GM19238 (cell line): ENCODE measurements at regions not wholly inside any gene's neighbourhood (a gene's known extent, or its start where the extent isn't known, plus 50 kb on each side); places are given as distances from the start of the nearest gene placed in this dataset.
"Not testable (repeated sequence)": the region's sequence is repeated elsewhere in the genome, so short reads cannot be mapped to it uniquely, and the experiment has no call there.

Experiments
- DNase-seq: peaks from one replicate; pipeline ENCODE4 v3.0.0; 2011; ENCODE audit warnings: low spot score; ENCODE audit not compliant: insufficient read length

GRCh38 chr4:84224522-84224921, 274.6 kb downstream of the NKX6-1 start:
- no peak for DNase-seq

DNA sequence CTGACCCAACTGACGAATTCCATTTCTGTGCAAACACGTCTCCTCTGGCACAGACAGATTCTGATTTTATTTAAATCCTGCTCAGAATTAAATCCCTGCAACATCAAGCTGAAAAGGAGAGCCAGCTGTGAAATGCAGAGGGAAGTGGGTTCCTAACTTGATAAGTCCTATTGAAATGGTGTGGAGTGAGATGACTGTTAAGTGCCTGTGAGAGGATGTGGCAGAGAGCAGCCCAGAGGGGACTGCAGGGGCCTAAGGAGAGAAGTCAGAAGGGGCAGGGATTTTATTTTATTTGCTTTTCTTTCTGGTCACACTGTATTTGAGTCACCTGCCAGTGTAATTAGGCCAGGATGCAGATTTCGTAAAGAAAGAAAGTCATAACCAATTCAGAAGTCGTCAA, 277.4 kb downstream of the NKX6-1 start:
- no peak for DNase-seq

DNA sequence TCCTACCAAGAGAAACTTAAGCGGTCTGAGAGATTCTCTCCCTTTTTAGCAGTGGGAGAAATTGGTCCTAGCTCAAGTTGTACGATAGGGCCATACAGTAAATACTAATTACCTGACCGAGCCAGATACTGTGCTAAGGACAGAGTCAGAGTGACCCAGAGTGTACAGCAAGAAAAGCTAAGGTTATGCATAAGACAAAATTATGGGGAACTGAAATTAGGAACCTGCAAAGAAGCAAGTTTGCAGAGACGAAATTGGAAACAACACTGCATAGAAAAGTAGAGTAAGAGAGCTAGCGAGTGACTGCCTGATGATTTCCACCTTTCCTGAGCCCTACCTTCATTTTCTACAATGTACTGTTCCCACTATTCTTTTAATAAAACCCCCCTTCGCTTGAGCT, 278.1 kb downstream of the NKX6-1 start:
- no peak for DNase-seq

DNA sequence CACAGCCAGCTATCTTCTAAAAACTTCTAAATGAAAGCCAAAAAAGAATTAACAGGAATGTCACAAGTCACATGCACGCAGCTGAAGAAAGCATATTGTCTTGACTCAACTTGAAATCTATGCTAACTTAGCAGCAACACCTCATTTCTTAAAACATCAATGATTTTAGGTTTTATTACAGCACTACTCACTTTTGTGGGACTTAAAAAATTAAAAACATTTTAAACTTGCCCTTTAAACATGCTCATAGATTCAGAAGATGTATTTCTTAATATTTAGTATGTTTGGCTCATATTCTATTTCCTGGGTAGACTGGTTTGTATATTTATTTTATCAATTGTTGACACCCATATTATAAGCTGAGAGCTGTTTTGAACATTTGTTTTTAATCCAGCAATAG, 279.4 kb downstream of the NKX6-1 start:
- no peak for DNase-seq

DNA sequence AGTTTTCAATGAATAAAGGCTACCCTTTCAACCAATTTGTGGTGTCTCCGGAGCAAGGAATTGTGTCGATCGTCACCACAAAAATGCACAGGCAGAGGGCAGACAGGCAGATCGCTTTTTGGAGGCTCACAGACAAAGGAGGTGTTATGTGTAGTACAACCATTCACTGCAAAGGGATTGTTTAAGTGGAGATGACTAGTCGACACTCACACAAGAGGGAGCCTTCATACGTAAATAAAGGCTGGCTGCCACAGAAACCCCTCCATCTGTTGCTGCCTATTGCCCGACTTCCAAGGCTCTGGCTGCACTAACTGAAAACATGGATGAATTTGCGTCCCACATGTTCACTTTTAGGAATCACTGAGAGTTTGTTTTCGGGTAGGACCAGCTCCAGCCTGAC, 281.1 kb downstream of the NKX6-1 start:
- DNase-seq: no peak

DNA sequence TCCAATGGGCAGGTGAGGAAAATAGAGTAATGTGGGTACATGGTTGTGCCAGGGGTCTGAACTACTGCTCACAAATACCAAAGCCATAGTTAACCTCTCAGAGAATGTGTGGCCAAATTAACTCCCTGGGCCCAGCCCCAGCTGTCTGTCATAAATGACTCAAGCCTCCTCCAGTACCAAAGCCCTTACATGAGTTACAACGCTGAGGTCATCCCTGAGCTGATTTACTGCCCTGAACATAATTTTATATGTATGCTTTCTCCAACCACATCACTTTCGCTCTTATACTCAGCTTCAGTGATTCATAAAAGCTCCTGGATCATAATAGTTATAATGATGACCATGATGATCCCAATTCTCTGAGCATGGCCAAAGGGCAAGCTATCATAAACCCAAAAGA, 283.9 kb downstream of the NKX6-1 start:
- DNase-seq: no peak

DNA sequence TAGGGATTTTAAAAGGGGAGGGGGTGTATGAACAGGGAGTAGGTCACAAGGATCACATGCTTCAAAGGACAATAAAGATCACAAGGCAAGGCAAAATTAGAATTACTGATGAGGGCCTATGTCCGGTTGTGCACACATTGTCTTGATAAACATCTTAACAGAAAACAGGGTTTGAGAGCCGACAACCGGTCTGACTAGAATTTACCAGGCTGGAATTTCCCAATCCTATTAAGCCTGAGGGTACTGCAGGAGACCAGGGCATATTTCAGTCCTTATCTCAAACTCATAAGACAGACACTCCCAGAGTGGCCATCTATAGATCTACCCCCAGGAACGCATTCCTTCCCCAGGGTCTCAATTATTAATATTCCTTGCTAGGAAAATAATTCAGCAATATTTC, 292.9 kb downstream of the NKX6-1 start:
- not testable (repeated sequence) for DNase-seq

GRCh38 chr4:84189144-84189543, 309.9 kb downstream of the NKX6-1 start:
- no peak for DNase-seq

- no peak for DNase-seq
These were observed 319.7 kb downstream of the NKX6-1 start for GRCh38 chr4:84179409-84179808.

GRCh38 chr4:84177831-84178542, 321.1 kb downstream of the NKX6-1 start:
- no peak for DNase-seq

DNA sequence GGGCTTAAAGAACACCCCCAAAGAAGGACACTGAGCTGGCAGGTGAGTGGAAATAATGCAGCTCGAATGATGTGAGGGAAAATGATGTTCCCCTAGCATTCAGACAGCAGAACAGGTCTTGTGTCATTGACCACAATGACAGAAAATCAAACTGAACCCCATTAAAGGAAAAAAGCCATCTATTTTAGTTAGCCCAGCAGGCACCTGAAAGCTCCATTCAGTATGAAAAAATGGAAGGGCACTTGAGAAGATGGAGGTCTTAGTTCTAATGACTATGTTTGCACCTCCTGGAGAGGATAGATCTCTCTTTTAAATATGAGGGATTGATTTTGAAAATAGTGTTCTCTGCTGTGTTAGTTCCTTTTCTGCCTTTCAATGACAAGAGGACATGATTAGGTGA, 323.1 kb downstream of the NKX6-1 start:
- DNase-seq: no peak

DNA sequence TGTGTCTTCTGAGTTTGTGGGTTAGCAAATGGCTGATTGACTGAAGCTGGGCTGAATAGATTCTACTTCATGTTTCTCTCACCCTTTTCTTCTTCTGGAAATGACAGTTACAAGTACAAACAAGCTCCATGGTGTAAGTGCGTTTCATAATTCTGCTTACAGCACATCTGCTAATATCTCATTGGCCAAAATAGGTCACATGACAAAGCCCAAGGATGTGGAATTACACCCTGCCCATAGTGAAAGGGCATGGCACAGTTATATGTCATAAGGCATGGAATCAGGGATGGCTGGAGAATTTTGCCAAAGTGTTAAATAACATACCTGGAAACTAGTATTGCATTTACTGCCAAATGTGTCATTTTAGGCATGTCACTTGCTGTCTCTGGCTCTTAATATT, 327.2 kb downstream of the NKX6-1 start:
- no peak for DNase-seq

DNA sequence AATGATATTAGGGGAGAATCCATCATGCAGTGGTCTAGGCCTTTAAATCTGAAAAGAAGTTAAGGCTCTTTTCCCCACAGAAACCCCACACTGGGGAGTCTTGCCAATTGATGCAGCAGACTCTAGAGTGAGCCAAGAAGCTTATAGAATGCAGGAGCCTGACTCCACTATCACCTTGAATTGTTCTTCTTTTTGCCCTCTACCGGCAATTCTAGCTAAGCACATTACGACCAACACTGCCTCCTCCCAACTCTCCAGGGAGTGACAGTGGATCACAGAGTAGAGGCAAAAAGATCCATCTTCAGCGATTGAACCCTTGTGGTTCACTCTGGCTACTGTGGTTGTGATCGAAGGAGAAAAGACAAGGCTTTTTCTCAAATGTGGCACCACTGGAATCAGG, 331.5 kb downstream of the NKX6-1 start:
- no peak for DNase-seq

- DNase-seq: no peak
These were observed 332.0 kb downstream of the NKX6-1 start for GRCh38 chr4:84167093-84167492.

- no peak for DNase-seq
These were observed 332.6 kb downstream of the NKX6-1 start for GRCh38 chr4:84166486-84166885.

GRCh38 chr4:84164201-84164600, 334.9 kb downstream of the NKX6-1 start:
- DNase-seq: no peak

GRCh38 chr4:84159762-84160161, 339.3 kb downstream of the NKX6-1 start:
- no peak for DNase-seq

GRCh38 chr4:84158670-84159069, 340.4 kb downstream of the NKX6-1 start:
- no peak for DNase-seq

DNA sequence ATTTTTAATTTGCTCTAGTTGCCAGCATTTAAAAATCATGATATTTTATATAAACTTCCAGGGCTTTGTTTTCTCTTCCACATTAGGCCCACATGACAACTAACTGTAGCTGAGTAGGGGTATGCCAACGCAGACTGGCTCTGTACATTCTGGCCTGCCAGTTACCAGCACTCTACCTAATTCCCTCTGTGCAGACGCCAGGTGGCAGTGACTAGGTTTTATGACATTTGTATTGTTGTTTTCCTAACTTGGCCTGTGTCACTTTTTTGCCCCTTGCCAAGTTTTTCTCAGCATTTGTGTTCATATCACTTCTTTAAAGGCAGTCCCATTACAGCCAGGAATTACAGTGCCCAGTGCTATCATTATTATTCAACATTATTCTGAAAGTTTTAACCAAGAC, 347.5 kb downstream of the NKX6-1 start:
- no peak for DNase-seq

DNA sequence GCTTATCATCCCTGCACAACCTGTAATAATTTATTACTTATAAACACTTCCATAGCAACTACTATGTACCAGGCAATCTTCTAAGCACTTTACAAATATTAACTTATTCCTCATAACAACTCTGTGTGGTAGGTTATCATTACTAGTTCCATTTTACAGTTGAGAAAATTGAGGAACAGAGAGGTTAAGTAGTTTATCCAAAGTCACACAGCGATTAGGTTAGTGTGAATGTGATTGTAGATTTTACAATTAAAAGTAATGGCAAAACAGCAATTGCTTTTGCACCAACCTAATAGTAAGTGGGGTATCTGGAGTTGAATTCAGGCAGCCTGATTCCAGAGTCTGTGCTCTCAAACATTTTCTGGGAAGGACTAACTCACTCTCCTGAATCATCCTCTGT, 348.9 kb downstream of the NKX6-1 start:
- DNase-seq: no peak

GRCh38 chr4:84147831-84148230, 351.3 kb downstream of the NKX6-1 start:
- no peak for DNase-seq

DNA sequence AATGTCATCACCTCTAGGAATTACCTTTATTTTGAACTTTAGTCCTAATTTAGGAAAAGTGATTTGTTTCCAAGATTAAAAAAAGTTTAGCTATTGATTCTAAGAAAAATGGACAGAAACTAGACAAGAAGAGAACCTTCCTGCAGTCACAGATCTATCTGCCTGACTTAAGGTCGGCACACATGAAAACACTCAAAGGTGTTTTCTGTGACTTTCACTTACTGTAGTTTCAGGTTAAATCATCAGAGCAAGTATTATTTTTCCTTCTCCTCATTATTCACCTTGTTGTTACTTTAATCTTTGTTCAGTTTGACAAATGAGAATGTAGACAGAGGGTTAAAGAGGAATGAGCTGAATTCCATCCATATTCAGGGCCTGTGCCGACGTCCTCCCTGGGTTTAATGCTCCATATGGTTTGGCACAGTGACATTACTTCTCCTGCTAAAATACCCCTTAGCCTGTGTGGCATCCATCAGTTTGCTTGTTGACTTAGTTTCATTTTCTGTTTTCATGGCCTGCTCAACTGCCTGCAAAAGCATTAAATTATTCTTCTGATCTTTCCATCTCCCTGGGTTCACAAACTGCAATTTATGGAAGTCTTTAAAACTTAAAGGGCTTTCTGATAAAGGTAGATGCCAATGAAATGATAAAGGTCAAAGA, 352.7 kb downstream of the NKX6-1 start:
- no peak for DNase-seq

- no peak for DNase-seq
These were observed 353.9 kb downstream of the NKX6-1 start for GRCh38 chr4:84145176-84145575.
